NCI-H1105 (cell line): ENCODE measurements at regions not wholly inside any gene's neighbourhood (a gene's known extent, or its start where the extent isn't known, plus 50 kb on each side); places are given as distances from the start of the nearest gene placed in this dataset.
"Not testable (repeated sequence)": the region's sequence is repeated elsewhere in the genome, so short reads cannot be mapped to it uniquely, and the experiment has no call there.

Source experiments
- DNase-seq: peaks from one replicate; lab custom pipeline; 2025; lab: John Stamatoyannopoulos, UW

- peak; percentile 53 for DNase-seq
Measured at GRCh38 chr2:198296665-198297308, 492.4 kb downstream of the PLCL1 start.

GRCh38 chr2:198293281-198293680 lies 488.9 kb downstream of the PLCL1 start:
- no peak for DNase-seq

- no peak for DNase-seq
Measured at GRCh38 chr2:198289811-198290210, 485.4 kb downstream of the PLCL1 start.

GRCh38 chr2:198287706-198288105 lies 483.3 kb downstream of the PLCL1 start:
- no peak for DNase-seq

GRCh38 chr2:198285216-198285615 lies 480.8 kb downstream of the PLCL1 start:
- no peak for DNase-seq

GRCh38 chr2:198283146-198283545 lies 478.8 kb downstream of the PLCL1 start:
- DNase-seq: no peak

GRCh38 chr2:198282061-198282460 lies 477.7 kb downstream of the PLCL1 start:
- DNase-seq: no peak

GRCh38 chr2:198280145-198280544 lies 475.8 kb downstream of the PLCL1 start:
- DNase-seq: no peak

GRCh38 chr2:198279026-198279425 lies 474.6 kb downstream of the PLCL1 start:
- DNase-seq: no peak

- DNase-seq: no peak
Measured at GRCh38 chr2:198277181-198277580, 472.8 kb downstream of the PLCL1 start.

- DNase-seq: no peak
Measured at GRCh38 chr2:198273660-198274059, 469.3 kb downstream of the PLCL1 start.

GRCh38 chr2:198270157-198270556 lies 465.8 kb downstream of the PLCL1 start:
- DNase-seq: not testable (repeated sequence)

- DNase-seq: no peak
Measured at GRCh38 chr2:198268519-198268918, 464.1 kb downstream of the PLCL1 start.

- DNase-seq: no peak
Measured at GRCh38 chr2:198259496-198259895, 455.1 kb downstream of the PLCL1 start.

GRCh38 chr2:198254536-198255090 lies 450.2 kb downstream of the PLCL1 start:
- no peak for DNase-seq

GRCh38 chr2:198253995-198254394 lies 449.6 kb downstream of the PLCL1 start:
- no peak for DNase-seq

- no peak for DNase-seq
Measured at GRCh38 chr2:198252472-198252871, 448.1 kb downstream of the PLCL1 start.

GRCh38 chr2:198242093-198242492 lies 437.7 kb downstream of the PLCL1 start:
- DNase-seq: no peak

- no peak for DNase-seq
Measured at GRCh38 chr2:198238429-198238828, 434.0 kb downstream of the PLCL1 start.

- DNase-seq: no peak
Measured at GRCh38 chr2:198236338-198236737, 431.9 kb downstream of the PLCL1 start.

- no peak for DNase-seq
Measured at GRCh38 chr2:198232281-198232680, 427.9 kb downstream of the PLCL1 start.

- no peak for DNase-seq
Measured at GRCh38 chr2:198231562-198231961, 427.2 kb downstream of the PLCL1 start.

- DNase-seq: no peak
Measured at GRCh38 chr2:198220763-198221610, 416.6 kb downstream of the PLCL1 start.
